Panc1 (cell line): ENCODE measurements at regions not wholly inside any gene's neighbourhood (a gene's known extent, or its start where the extent isn't known, plus 50 kb on each side); places are given as distances from the start of the nearest gene placed in this dataset.

ENCODE experiments used
- ATAC-seq: fragments of 200-7000 bp; cut with Tn5 transposase; 2 replicates; pipeline ENCODE4 v1.9.1; 2020; ENCODE audit warnings: mild to moderate bottlenecking, moderate library complexity
- BruUV-seq: library from RNA; stranded (reverse); fragments of 400-500 nt; replicated peaks from 2 replicates; lab custom pipeline; 2021; lab: Mats Ljungman, UMichigan
- CTCF ChIA-PET: fragments of 300-600 bp; sonication (Branson Sonifier 250); formaldehyde crosslinking; loops from one replicate; lab custom pipeline; 2022; ENCODE audit warnings: antibody characterized with exemption; lab: Charles Lee
- POLR2A ChIA-PET: fragments of 300-600 bp; sonication (Branson Sonifier 250); formaldehyde crosslinking; loops from one replicate; lab custom pipeline; 2022; ENCODE audit warnings: antibody characterized with exemption; lab: Charles Lee
- DNase-seq: peaks from one replicate; pipeline ENCODE4 v3.0.0-alpha.2; 2010; ENCODE audit warnings: low read depth, low spot score
- H3K27ac ChIP-seq: 2 replicates; pipeline ENCODE4 v1.5.1; 2011; ENCODE audit warnings: mild to moderate bottlenecking, low read length, inconsistent platforms
- H3K27me3 ChIP-seq: fragments of 200-500 bp; sonication (Bioruptor generic); 2 replicates; pipeline ENCODE4 v1.6.0; 2014; ENCODE audit warnings: low read length, inconsistent platforms; ENCODE audit not compliant: control insufficient read depth, insufficient read depth
- H3K36me3 ChIP-seq: fragments of 200-500 bp; sonication (Bioruptor generic); 2 replicates; pipeline ENCODE4 v1.5.1; 2014; ENCODE audit warnings: inconsistent platforms, mild to moderate bottlenecking, low read length, moderate library complexity; ENCODE audit not compliant: control insufficient read depth, insufficient read depth
- H3K4me1 ChIP-seq: 2 replicates; pipeline ENCODE4 v1.5.1; 2011; ENCODE audit warnings: inconsistent platforms, mild to moderate bottlenecking, low read length, moderate library complexity; ENCODE audit not compliant: control insufficient read depth, insufficient read depth
- H3K4me3 ChIP-seq, 2 experiments: 2 replicates each; pipeline ENCODE4 v1.5.1; 2011 to 2012; ENCODE audit warnings: low read depth in 2 of 2, low read length in 2 of 2, mild to moderate bottlenecking in 2 of 2, inconsistent platforms in 1 of 2, moderate library complexity in 1 of 2
- H3K9me3 ChIP-seq: fragments of 200-500 bp; sonication (Bioruptor generic); 2 replicates; pipeline ENCODE4 v1.5.1; 2014; ENCODE audit warnings: low read depth, mild to moderate bottlenecking, inconsistent platforms, low read length, moderate library complexity; ENCODE audit not compliant: control insufficient read depth, insufficient read depth
- CTCF ChIP-seq: fragments of 450-650 bp; IDR thresholded peaks from 2 replicates; pipeline ENCODE4 v1.5.1; 2017; ENCODE audit warnings: mild to moderate bottlenecking
- POLR2AphosphoS5 ChIP-seq: IDR thresholded peaks from 2 replicates; pipeline ENCODE4 v1.6.1; 2012; ENCODE audit warnings: mild to moderate bottlenecking, low read depth, low read length, moderate library complexity
- SIN3A ChIP-seq: IDR thresholded peaks from 2 replicates; pipeline ENCODE4 v1.6.1; 2012; ENCODE audit warnings: low read depth, mild to moderate bottlenecking, low read length, moderate library complexity, borderline replicate concordance; ENCODE audit not compliant: insufficient read depth
- TCF7L2 ChIP-seq: IDR thresholded peaks from 2 replicates; pipeline ENCODE4 v1.6.1; 2011; ENCODE audit warnings: mild to moderate bottlenecking, low read depth, low read length, inconsistent platforms
- in situ Hi-C: cut with HindIII; loops from 2 replicates; pipeline ENCODE4 v1.10.0; 2016; ENCODE audit warnings: low sequenced_read_pairs, low pct_unique_long_range_greater_than_20kb
- intact Hi-C: fragments of 100-400 bp; cut with micrococcal nuclease; formaldehyde crosslinking; loops from one replicate; pipeline ENCODE4 v1.10.0; 2022; ENCODE audit not compliant: unreplicated experiment
- TF ChIP-seq, protein P1 (sequence below), 2 experiments: IDR thresholded peaks; 2 replicates each; pipeline ENCODE4 v1.6.1; 2011 to 2012; ENCODE audit warnings: low read depth in 2 of 2, control low read depth in 1 of 2, low read length in 1 of 2, mild to moderate bottlenecking in 1 of 2, moderate library complexity in 1 of 2; ENCODE audit not compliant: insufficient read depth in 1 of 2

DNA sequence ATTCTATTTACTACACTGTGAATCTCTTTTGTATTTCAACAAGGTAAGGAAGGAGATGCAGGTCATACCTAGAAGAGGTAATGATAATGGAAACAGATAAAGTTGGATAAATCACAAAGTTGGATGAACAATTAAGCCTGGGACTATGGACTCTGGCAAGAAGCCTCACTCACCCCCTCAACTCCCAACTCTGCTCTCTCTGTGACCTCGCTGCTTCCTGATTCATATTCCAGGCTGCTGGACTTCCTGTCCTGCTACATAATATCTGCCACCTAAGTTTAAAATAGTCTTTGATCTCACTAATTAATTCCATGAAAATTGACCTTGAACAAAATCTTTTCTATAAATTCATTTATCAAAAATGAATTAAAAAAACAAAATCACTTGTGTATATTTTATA lies 215.3 kb downstream of the CALCRL start:
- TF ChIP-seq TCF7L2: no peak
- no peak for TF ChIP-seq POLR2AphosphoS5
- TF ChIP-seq, protein P1, sequence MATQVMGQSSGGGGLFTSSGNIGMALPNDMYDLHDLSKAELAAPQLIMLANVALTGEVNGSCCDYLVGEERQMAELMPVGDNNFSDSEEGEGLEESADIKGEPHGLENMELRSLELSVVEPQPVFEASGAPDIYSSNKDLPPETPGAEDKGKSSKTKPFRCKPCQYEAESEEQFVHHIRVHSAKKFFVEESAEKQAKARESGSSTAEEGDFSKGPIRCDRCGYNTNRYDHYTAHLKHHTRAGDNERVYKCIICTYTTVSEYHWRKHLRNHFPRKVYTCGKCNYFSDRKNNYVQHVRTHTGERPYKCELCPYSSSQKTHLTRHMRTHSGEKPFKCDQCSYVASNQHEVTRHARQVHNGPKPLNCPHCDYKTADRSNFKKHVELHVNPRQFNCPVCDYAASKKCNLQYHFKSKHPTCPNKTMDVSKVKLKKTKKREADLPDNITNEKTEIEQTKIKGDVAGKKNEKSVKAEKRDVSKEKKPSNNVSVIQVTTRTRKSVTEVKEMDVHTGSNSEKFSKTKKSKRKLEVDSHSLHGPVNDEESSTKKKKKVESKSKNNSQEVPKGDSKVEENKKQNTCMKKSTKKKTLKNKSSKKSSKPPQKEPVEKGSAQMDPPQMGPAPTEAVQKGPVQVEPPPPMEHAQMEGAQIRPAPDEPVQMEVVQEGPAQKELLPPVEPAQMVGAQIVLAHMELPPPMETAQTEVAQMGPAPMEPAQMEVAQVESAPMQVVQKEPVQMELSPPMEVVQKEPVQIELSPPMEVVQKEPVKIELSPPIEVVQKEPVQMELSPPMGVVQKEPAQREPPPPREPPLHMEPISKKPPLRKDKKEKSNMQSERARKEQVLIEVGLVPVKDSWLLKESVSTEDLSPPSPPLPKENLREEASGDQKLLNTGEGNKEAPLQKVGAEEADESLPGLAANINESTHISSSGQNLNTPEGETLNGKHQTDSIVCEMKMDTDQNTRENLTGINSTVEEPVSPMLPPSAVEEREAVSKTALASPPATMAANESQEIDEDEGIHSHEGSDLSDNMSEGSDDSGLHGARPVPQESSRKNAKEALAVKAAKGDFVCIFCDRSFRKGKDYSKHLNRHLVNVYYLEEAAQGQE (IDR thresholded peaks at IDR 0.05; ENCODE audit: insufficient read depth in 1 of 2, low read depth in 2 of 2, low read length in 1 of 2): no peak
- no peak for TF ChIP-seq SIN3A
- TF ChIP-seq CTCF: no peak
- Histone ChIP-seq H3K4me3 (no peak overlapping the region), H3K4me1 (no peaks in the 10 kb centered on the region), H3K27ac (no peak overlapping the region), H3K9me3 (no peaks in the 10 kb centered on the region), H3K27me3 (no peaks in the 10 kb centered on the region), H3K36me3 (no peaks in the 10 kb centered on the region)
- no peak for ATAC-seq
- POLR2A ChIA-PET: no interaction called here
- intact Hi-C loops: no loop called here
- DNase-seq: no peak
- no TSS peak for BruUV-seq
- in situ Hi-C loops: no loop called here
- CTCF ChIA-PET: no interaction called here

DNA sequence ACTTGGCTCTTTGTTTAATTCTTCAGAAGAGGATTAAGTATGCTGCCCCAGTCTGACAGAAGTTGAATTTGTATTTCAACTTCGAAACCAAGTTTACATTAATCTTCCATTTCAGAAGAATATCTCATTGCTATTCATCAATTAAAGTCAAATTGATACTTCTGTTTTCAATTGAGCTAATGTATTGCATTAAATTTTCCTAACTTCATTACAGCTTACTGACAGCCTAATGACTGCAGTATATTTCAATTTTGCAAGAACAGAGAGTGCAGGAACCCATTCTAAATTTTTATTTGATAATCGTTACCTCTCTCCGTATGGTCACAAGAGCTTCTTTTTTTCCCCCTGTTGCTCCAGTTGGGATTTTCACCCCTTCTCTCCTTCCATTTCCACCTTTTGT lies 218.0 kb downstream of the CALCRL start:
- no peaks in the 10 kb centered on the region for H3K36me3 ChIP-seq
- ATAC-seq (no peak), DNase-seq (no peak)
- no peak overlapping the region for H3K4me3 ChIP-seq
- no peaks in the 10 kb centered on the region for H3K9me3 ChIP-seq
- POLR2A ChIA-PET: no interaction called here
- H3K27me3 ChIP-seq: no peaks in the 10 kb centered on the region
- CTCF ChIA-PET: no interaction called here
- intact Hi-C loops: no loop called here
- no TSS peak for BruUV-seq
- no peak for TF ChIP-seq CTCF
- TF ChIP-seq TCF7L2: no peak
- TF ChIP-seq, protein P1 (IDR thresholded peaks at IDR 0.05; ENCODE audit: insufficient read depth in 1 of 2, low read depth in 2 of 2, low read length in 1 of 2): no peak
- no peak for TF ChIP-seq POLR2AphosphoS5
- TF ChIP-seq SIN3A: no peak
- no peak overlapping the region for H3K27ac ChIP-seq
- in situ Hi-C loops: no loop called here
- no peaks in the 10 kb centered on the region for H3K4me1 ChIP-seq
